Lower lobe of right lung (tissue), 2 donors: ENCODE measurements at regions not wholly inside any gene's neighbourhood (a gene's known extent, or its start where the extent isn't known, plus 50 kb on each side); places are given as distances from the start of the nearest gene placed in this dataset.

Experiments used
- ATAC-seq, 2 donors: fragments of 200-7000 bp; cut with Tn5 transposase; one replicate each; pipeline ENCODE4 v1.9.1; 2020 to 2022; ENCODE audit warnings: mild to moderate bottlenecking in 2 of 2, moderate library complexity in 2 of 2
- DNase-seq: peaks from one replicate; pipeline ENCODE4 v3.0.0-alpha.2; 2020
- H3K27ac ChIP-seq: fragments of 200-600 bp; one replicate; pipeline ENCODE4 v1.8.0; 2022
- H3K27me3 ChIP-seq: fragments of 200-600 bp; one replicate; pipeline ENCODE4 v1.8.0; 2022; ENCODE audit warnings: low read depth
- H3K36me3 ChIP-seq: fragments of 200-600 bp; one replicate; pipeline ENCODE4 v1.8.0; 2022; ENCODE audit warnings: mild to moderate bottlenecking
- H3K4me1 ChIP-seq: fragments of 200-600 bp; one replicate; pipeline ENCODE4 v1.8.0; 2022
- H3K4me3 ChIP-seq: fragments of 200-600 bp; one replicate; pipeline ENCODE4 v1.8.0; 2022; ENCODE audit warnings: mild to moderate bottlenecking
- H3K9me3 ChIP-seq: fragments of 200-600 bp; one replicate; pipeline ENCODE4 v1.8.0; 2022
- CTCF ChIP-seq: fragments of 200-600 bp; IDR thresholded peaks from one replicate; pipeline ENCODE4 v1.8.0; 2022; ENCODE audit warnings: antibody characterized with exemption, mild to moderate bottlenecking
- intact Hi-C: fragments of 100-400 bp; cut with DNase I; formaldehyde crosslinking; loops from one replicate; pipeline ENCODE4 v1.11.0; 2022
- donor health status: DM: no; HTN: yes; CAD: no; lungs with severe emphysema.

GRCh38 chr12:116442304-116442703 is 116.9 kb upstream of the MAP1LC3B2 start:
- no peak for ATAC-seq
- Histone ChIP-seq H3K9me3 (no peaks in the 10 kb centered on the region), H3K27me3 (no peaks in the 10 kb centered on the region), H3K27ac (no peak overlapping the region), H3K4me1 (no peaks in the 10 kb centered on the region), H3K36me3 (no peaks in the 10 kb centered on the region), H3K4me3 (no peak overlapping the region)
- no peak for DNase-seq
- TF ChIP-seq CTCF, result no peak
- intact Hi-C loops, result no loop called here

GRCh38 chr12:116442946-116443345 is 116.2 kb upstream of the MAP1LC3B2 start:
- Histone ChIP-seq H3K27me3 (no peaks in the 10 kb centered on the region), H3K9me3 (no peaks in the 10 kb centered on the region), H3K36me3 (no peaks in the 10 kb centered on the region), H3K4me3 (no peak overlapping the region), H3K4me1 (no peaks in the 10 kb centered on the region), H3K27ac (no peak overlapping the region)
- no peak for ATAC-seq
- TF ChIP-seq CTCF, result no peak
- intact Hi-C loops, result no loop called here
- no peak for DNase-seq

GRCh38 chr12:116443821-116444589 is 115.2 kb upstream of the MAP1LC3B2 start:
- ATAC-seq (no peak), DNase-seq (no peak)
- Histone ChIP-seq H3K27ac (no peak overlapping the region), H3K9me3 (no peaks in the 10 kb centered on the region), H3K27me3 (no peaks in the 10 kb centered on the region), H3K4me3 (no peak overlapping the region), H3K4me1 (no peaks in the 10 kb centered on the region), H3K36me3 (no peaks in the 10 kb centered on the region)
- intact Hi-C loops, result no loop called here
- no peak for TF ChIP-seq CTCF

- intact Hi-C loops, result no loop called here
Observed at GRCh38 chr12:116444590-116444943, 114.6 kb upstream of the MAP1LC3B2 start.

GRCh38 chr12:116448165-116448739 is 110.9 kb upstream of the MAP1LC3B2 start:
- no peaks in the 10 kb centered on the region for H3K36me3 ChIP-seq
- no peaks in the 10 kb centered on the region for H3K9me3 ChIP-seq
- no peak for TF ChIP-seq CTCF
- H3K4me1 ChIP-seq, result no peaks in the 10 kb centered on the region
- H3K27me3 ChIP-seq, result no peaks in the 10 kb centered on the region
- H3K27ac ChIP-seq, result no peak overlapping the region
- DNase-seq (no peak), ATAC-seq (no peak)
- no peak overlapping the region for H3K4me3 ChIP-seq
- intact Hi-C loops, result no loop called here

More at GRCh38 chr12:116444590-116444943, 114.6 kb upstream of the MAP1LC3B2 start:
- no peak for ATAC-seq
- Histone ChIP-seq H3K9me3 (no peaks in the 10 kb centered on the region), H3K27ac (no peak overlapping the region), H3K27me3 (no peaks in the 10 kb centered on the region), H3K4me3 (no peak overlapping the region), H3K36me3 (no peaks in the 10 kb centered on the region), H3K4me1 (no peaks in the 10 kb centered on the region)
- no peak for DNase-seq
- no peak for TF ChIP-seq CTCF
